ENCODE measurements at regions not wholly inside any gene's neighbourhood (a gene's known extent, or its start where the extent isn't known, plus 50 kb on each side); places are given as distances from the start of the nearest gene placed in this dataset.

- no peaks in the 10 kb centered on the region for H4K20me1 ChIP-seq (ENCODE audit: control insufficient read depth, extremely low read depth, insufficient read depth, low read length)
- no peak overlapping the region for H2AFZ ChIP-seq (ENCODE audit: control insufficient read depth, low read length)
- no peak overlapping the region for H3K4me3 ChIP-seq (ENCODE audit: control insufficient read depth in 2 of 3, extremely low read depth in 1 of 3, insufficient read depth in 2 of 3, low read depth in 1 of 3, low read length in 3 of 3)
- peaks cover 2% of the 10 kb centered on the region for H3K4me1 ChIP-seq (ENCODE audit: control insufficient read depth, extremely low read depth, insufficient read depth, low read length)
- no peaks in the 10 kb centered on the region for H3K9me1 ChIP-seq (ENCODE audit: control insufficient read depth, extremely low read depth, insufficient read depth, low read length)
- H3K9me3 ChIP-seq (ENCODE audit: control insufficient read depth, low read depth, low read length): no peaks in the 10 kb centered on the region
- FAIRE-seq (no peak), DNase-seq (ENCODE audit: low read depth, low spot score) (no peak)
- H3K36me3 ChIP-seq (ENCODE audit: control insufficient read depth in 2 of 2, extremely low read depth in 1 of 2, insufficient read depth in 2 of 2, low read length in 2 of 2): no peaks in the 10 kb centered on the region
- dilution Hi-C loops (cut with MboI; ENCODE audit: extremely low pct_ligation_motif_present, low sequenced_read_pairs): no loop called here
- H3K27ac ChIP-seq (ENCODE audit: control insufficient read depth, insufficient read depth, low read length): no peak overlapping the region
- no peak overlapping the region for H3K4me2 ChIP-seq (ENCODE audit: control insufficient read depth, extremely low read depth, insufficient read depth, low read depth, low read length)
- no peak overlapping the region for H3K9ac ChIP-seq (ENCODE audit: control insufficient read depth, extremely low read depth, insufficient read depth, low read length)
- no peaks in the 10 kb centered on the region for H3K27me3 ChIP-seq (ENCODE audit: control insufficient read depth, extremely low read depth, insufficient read depth, low read length)
- H3K79me2 ChIP-seq (ENCODE audit: control insufficient read depth, insufficient read depth, low read length): no peaks in the 10 kb centered on the region
- no peak for TF ChIP-seq CTCF (optimal IDR thresholded peaks at IDR 0.05 in 1 of 3, IDR thresholded peaks at IDR 0.05 in 1 of 3, conservative IDR thresholded peaks at IDR 0.05 in 1 of 3; ENCODE audit: extremely low read depth in 1 of 3, insufficient read depth in 2 of 3, low read length in 3 of 3)
- no peak for TF ChIP-seq EZH2 (IDR thresholded peaks at IDR 0.05; ENCODE audit: low read length)
Measured at GRCh38 chr3:144060881-144061280, 89.3 kb downstream of the DIPK2A start.

- DNase-seq (ENCODE audit: low read depth, low spot score) (no peak), FAIRE-seq (no peak)
- Histone ChIP-seq H3K27ac (ENCODE audit: control insufficient read depth, insufficient read depth, low read length) (no peak overlapping the region), H3K4me2 (ENCODE audit: control insufficient read depth, extremely low read depth, insufficient read depth, low read depth, low read length) (no peak overlapping the region), H2AFZ (ENCODE audit: control insufficient read depth, low read length) (no peak overlapping the region), H3K9ac (ENCODE audit: control insufficient read depth, extremely low read depth, insufficient read depth, low read length) (no peak overlapping the region), H3K79me2 (ENCODE audit: control insufficient read depth, insufficient read depth, low read length) (no peaks in the 10 kb centered on the region), H3K4me3 (ENCODE audit: control insufficient read depth in 2 of 3, extremely low read depth in 1 of 3, insufficient read depth in 2 of 3, low read depth in 1 of 3, low read length in 3 of 3) (no peak overlapping the region), H3K27me3 (ENCODE audit: control insufficient read depth, extremely low read depth, insufficient read depth, low read length) (no peaks in the 10 kb centered on the region), H3K4me1 (ENCODE audit: control insufficient read depth, extremely low read depth, insufficient read depth, low read length) (no peaks in the 10 kb centered on the region), H3K9me1 (ENCODE audit: control insufficient read depth, extremely low read depth, insufficient read depth, low read length) (no peaks in the 10 kb centered on the region), H3K9me3 (ENCODE audit: control insufficient read depth, low read depth, low read length) (no peaks in the 10 kb centered on the region), H3K36me3 (ENCODE audit: control insufficient read depth in 2 of 2, extremely low read depth in 1 of 2, insufficient read depth in 2 of 2, low read length in 2 of 2) (no peaks in the 10 kb centered on the region), H4K20me1 (ENCODE audit: control insufficient read depth, extremely low read depth, insufficient read depth, low read length) (no peaks in the 10 kb centered on the region)
- TF ChIP-seq CTCF (optimal IDR thresholded peaks at IDR 0.05 in 1 of 3, IDR thresholded peaks at IDR 0.05 in 1 of 3, conservative IDR thresholded peaks at IDR 0.05 in 1 of 3; ENCODE audit: extremely low read depth in 1 of 3, insufficient read depth in 2 of 3, low read length in 3 of 3): no peak
- TF ChIP-seq EZH2 (IDR thresholded peaks at IDR 0.05; ENCODE audit: low read length): no peak
- dilution Hi-C loops (cut with MboI; ENCODE audit: extremely low pct_ligation_motif_present, low sequenced_read_pairs): no loop called here
Measured at GRCh38 chr3:144063306-144063705, 91.7 kb downstream of the DIPK2A start.
